Activated CD8-positive, alpha-beta memory T cell treated with anti-CD3 and anti-CD28 coated beads for 1 hour (primary cell): ENCODE measurements at regions not wholly inside any gene's neighbourhood (a gene's known extent, or its start where the extent isn't known, plus 50 kb on each side); places are given as distances from the start of the nearest gene placed in this dataset.

Experiments used
- DNase-seq, 2 donors: peaks; one replicate each; pipeline ENCODE4 v3.0.0-alpha.2; 2020; ENCODE audit warnings: low read depth in 1 of 2; ENCODE audit errors: extremely low read depth in 1 of 2

GRCh38 chr9:90420768-90421513 is 221.7 kb downstream of the DIRAS2 start:
- DNase-seq, result no peak

GRCh38 chr9:90421786-90422185 is 220.8 kb downstream of the DIRAS2 start:
- DNase-seq, result no peak

GRCh38 chr9:90423661-90424193 is 218.9 kb downstream of the DIRAS2 start:
- DNase-seq, result no peak

- no peak for DNase-seq
Observed at GRCh38 chr9:90428517-90428916, 214.1 kb downstream of the DIRAS2 start.

GRCh38 chr9:90432951-90433350 is 209.7 kb downstream of the DIRAS2 start:
- DNase-seq, result no peak

- no peak for DNase-seq
Observed at GRCh38 chr9:90433398-90433941, 209.2 kb downstream of the DIRAS2 start.

GRCh38 chr9:90441814-90442213 is 200.8 kb downstream of the DIRAS2 start:
- DNase-seq, result no peak

GRCh38 chr9:90442723-90443122 is 199.9 kb downstream of the DIRAS2 start:
- no peak for DNase-seq

GRCh38 chr9:90444609-90445204 is 197.9 kb downstream of the DIRAS2 start:
- DNase-seq, result no peak

- no peak for DNase-seq
Observed at GRCh38 chr9:90445391-90445790, 197.2 kb downstream of the DIRAS2 start.

GRCh38 chr9:90446200-90446948 is 196.2 kb downstream of the DIRAS2 start:
- DNase-seq, result no peak

- DNase-seq, result no peak
Observed at GRCh38 chr9:90447773-90448172, 194.9 kb downstream of the DIRAS2 start.

- no peak for DNase-seq
Observed at GRCh38 chr9:90449213-90449925, 193.3 kb downstream of the DIRAS2 start.

- DNase-seq, result no peak
Observed at GRCh38 chr9:90451804-90452203, 190.8 kb downstream of the DIRAS2 start.

- no peak for DNase-seq
Observed at GRCh38 chr9:90455316-90455715, 187.3 kb downstream of the DIRAS2 start.

- no peak for DNase-seq
Observed at GRCh38 chr9:90457386-90458190, 185.0 kb downstream of the DIRAS2 start.

- DNase-seq, result no peak
Observed at GRCh38 chr9:90458485-90458884, 184.1 kb downstream of the DIRAS2 start.

- DNase-seq, result no peak
Observed at GRCh38 chr9:90459321-90459720, 183.3 kb downstream of the DIRAS2 start.

GRCh38 chr9:90460220-90460619 is 182.4 kb downstream of the DIRAS2 start:
- DNase-seq, result no peak

- no peak for DNase-seq
Observed at GRCh38 chr9:90464978-90465377, 177.6 kb downstream of the DIRAS2 start.
